Adrenal gland (tissue), 9 donors: ENCODE measurements at regions not wholly inside any gene's neighbourhood (a gene's known extent, or its start where the extent isn't known, plus 50 kb on each side); places are given as distances from the start of the nearest gene placed in this dataset.

ENCODE experiments used
- DNase-seq, 7 donors: peaks; one replicate each; pipeline ENCODE4 v3.0.0-alpha.2; 2019 to 2020
- H3K27ac ChIP-seq, 5 donors: fragments of 200-600 bp; sonication (generic) in 4 of 5; 1 replicate in 3 of 5; 2 replicates in 2 of 5; pipeline versions ENCODE4 v1.5.1 to v1.8.0; 2016 to 2020; ENCODE audit warnings: mild to moderate bottlenecking in 1 of 5
- H3K27me3 ChIP-seq: fragments of 200-600 bp; 2 replicates; pipeline ENCODE4 v1.8.0; 2021
- H3K36me3 ChIP-seq, 2 donors: fragments of 200-600 bp; replicated peaks in 1 of 2; 1 replicate in 1 of 2; 2 replicates in 1 of 2; pipeline versions ENCODE4 v1.5.1 to v1.8.0; 2018 to 2022
- H3K4me1 ChIP-seq, 2 donors: fragments of 200-600 bp; replicated peaks in 1 of 2; 1 replicate in 1 of 2; 2 replicates in 1 of 2; pipeline versions ENCODE4 v1.5.1 to v1.8.0; 2018 to 2021
- H3K4me3 ChIP-seq, 4 donors: fragments of 200-600 bp; sonication (generic) in 3 of 4; one replicate each; pipeline ENCODE4 v1.5.1; 2016 to 2018
- H3K9me3 ChIP-seq, 3 donors: fragments of 200-600 bp; sonication (generic) in 1 of 3; replicated peaks in 1 of 3; 1 replicate in 2 of 3; 2 replicates in 1 of 3; pipeline versions ENCODE4 v1.5.1 to v1.8.0; 2016 to 2021
- POLR2A ChIP-seq, 2 donors: fragments of 450-650 bp; IDR thresholded peaks; one replicate each; pipeline ENCODE4 v1.6.1; 2017; ENCODE audit warnings: antibody characterized with exemption in 2 of 2, mild to moderate bottlenecking in 2 of 2, moderate library complexity in 1 of 2
- WGBS, 4 donors: extraction: QIAGEN DNeasy Blood & Tissue Kit in 2 of 4; methylation state at CpG; one replicate each; pipeline versions ENCODE4 v1.1.5 to v1.1.7; 2013 to 2017; 5-methylcytosine and 5-hydroxymethylcytosine counted together
- intact Hi-C, 2 donors: fragments of 100-400 bp; cut with DNase I; formaldehyde crosslinking; loops; one replicate each; pipeline versions ENCODE4 v1.14.1 to v1.15.0; 2022 to 2023
- TF ChIP-seq, protein P1 (sequence below), 6 experiments: fragments of 450-650 bp in 4 of 6; fragments of 200-600 bp in 2 of 6; sonication (generic) in 1 of 6; IDR thresholded peaks; 1 replicate in 5 of 6; 2 replicates in 1 of 6; pipeline versions ENCODE4 v1.5.1 to v1.8.0; 2016 to 2021; ENCODE audit warnings: antibody characterized with exemption in 6 of 6, mild to moderate bottlenecking in 2 of 6, moderate library complexity in 1 of 6
- donor health status: healthy with polysubstance abuse.
- donor health status: Bipolar disorder and iron deficiency.
- donor health status: DM: yes; HTN: yes; CAD: no.
- donor health status: DM: no; HTN: no; CAD: no.
- donor health status: DM: no; HTN: no; CAD: no.

- DNase-seq = no peak
- intact Hi-C loops = no loop called here
- no peak for TF ChIP-seq POLR2A (IDR thresholded peaks at IDR 0.05)
- TF ChIP-seq, protein P1, sequence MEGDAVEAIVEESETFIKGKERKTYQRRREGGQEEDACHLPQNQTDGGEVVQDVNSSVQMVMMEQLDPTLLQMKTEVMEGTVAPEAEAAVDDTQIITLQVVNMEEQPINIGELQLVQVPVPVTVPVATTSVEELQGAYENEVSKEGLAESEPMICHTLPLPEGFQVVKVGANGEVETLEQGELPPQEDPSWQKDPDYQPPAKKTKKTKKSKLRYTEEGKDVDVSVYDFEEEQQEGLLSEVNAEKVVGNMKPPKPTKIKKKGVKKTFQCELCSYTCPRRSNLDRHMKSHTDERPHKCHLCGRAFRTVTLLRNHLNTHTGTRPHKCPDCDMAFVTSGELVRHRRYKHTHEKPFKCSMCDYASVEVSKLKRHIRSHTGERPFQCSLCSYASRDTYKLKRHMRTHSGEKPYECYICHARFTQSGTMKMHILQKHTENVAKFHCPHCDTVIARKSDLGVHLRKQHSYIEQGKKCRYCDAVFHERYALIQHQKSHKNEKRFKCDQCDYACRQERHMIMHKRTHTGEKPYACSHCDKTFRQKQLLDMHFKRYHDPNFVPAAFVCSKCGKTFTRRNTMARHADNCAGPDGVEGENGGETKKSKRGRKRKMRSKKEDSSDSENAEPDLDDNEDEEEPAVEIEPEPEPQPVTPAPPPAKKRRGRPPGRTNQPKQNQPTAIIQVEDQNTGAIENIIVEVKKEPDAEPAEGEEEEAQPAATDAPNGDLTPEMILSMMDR (IDR thresholded peaks at IDR 0.05) = no peak
- Histone ChIP-seq H3K27ac (no peak overlapping the region), H3K9me3 (no peaks in the 10 kb centered on the region), H3K4me3 (no peak overlapping the region), H3K36me3 (no peaks in the 10 kb centered on the region), H3K27me3 (no peaks in the 10 kb centered on the region), H3K4me1 (peaks cover 0 to 13% of the 10 kb centered on the region in 2 donors)
- 69 to 78% (median 77%) methylated on average over 2 of the region's 2 CpGs for WGBS, 4 donors
Observed at GRCh38 chr5:67978171-67978570, 237.4 kb upstream of the PIK3R1 start.

DNA sequence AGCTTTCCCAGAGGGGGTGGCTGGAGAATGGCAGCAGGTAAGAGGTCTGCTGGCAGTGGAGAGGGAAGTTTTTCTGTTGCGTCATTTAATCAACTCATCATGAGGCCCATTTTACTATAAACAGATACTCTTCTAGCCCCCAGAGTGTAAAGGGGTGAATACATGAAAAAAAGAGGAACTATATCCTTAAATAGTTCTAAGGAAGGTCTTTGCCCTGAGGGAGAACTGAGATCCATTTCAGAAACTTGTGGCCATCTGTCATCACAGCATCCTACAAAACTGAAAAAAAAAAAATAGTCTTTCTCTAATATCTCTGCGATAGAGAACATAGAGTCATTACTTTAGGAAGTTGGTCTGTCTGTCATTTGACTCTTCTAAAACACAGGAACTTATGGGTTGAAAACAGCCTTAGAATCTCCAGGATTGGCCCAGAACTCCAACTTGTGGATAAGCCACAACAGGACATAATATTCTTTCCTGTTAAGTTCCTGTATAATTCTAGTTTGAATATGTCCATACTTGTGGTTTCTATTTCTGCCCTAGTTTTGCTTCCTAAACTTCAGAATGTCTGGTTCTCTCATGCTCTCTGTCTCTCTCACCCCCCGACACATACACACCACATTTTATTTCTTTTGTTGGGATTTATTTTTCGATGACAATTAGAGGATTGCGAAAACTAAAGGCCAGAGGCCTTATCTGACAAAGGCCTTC is 238.5 kb upstream of the PIK3R1 start:
- peak overlapping the region; percentile 11 to 44 (median 26) for H3K27ac ChIP-seq
- H3K4me3 ChIP-seq = no peak overlapping the region
- no peaks in the 10 kb centered on the region for H3K9me3 ChIP-seq
- H3K27me3 ChIP-seq = no peaks in the 10 kb centered on the region
- no peaks in the 10 kb centered on the region for H3K36me3 ChIP-seq
- WGBS, 4 donors = 51 to 67% (median 64%) methylated on average over 5 of the region's 5 CpGs
- DNase-seq = no peak
- TF ChIP-seq, protein P1 (IDR thresholded peaks at IDR 0.05) = no peak
- no peak for TF ChIP-seq POLR2A (IDR thresholded peaks at IDR 0.05)
- intact Hi-C loops = no loop called here
- H3K4me1 ChIP-seq = peaks cover 0 to 15% of the 10 kb centered on the region in 2 donors

- Histone ChIP-seq H3K27me3 (no peaks in the 10 kb centered on the region), H3K4me1 (peaks cover under 1 to 24% of the 10 kb centered on the region in 2 donors), H3K27ac (peak overlapping the region in 1 of 5 donors; percentile 11), H3K4me3 (no peak overlapping the region), H3K9me3 (no peaks in the 10 kb centered on the region), H3K36me3 (no peaks in the 10 kb centered on the region)
- TF ChIP-seq POLR2A (IDR thresholded peaks at IDR 0.05) = no peak
- TF ChIP-seq, protein P1 (IDR thresholded peaks at IDR 0.05) = no peak
- no peak for DNase-seq
- WGBS, 4 donors = 68 to 75% (median 72%) methylated on average over 1 of the region's 1 CpG
- intact Hi-C loops = no loop called here
Observed at GRCh38 chr5:67976181-67976580, 239.4 kb upstream of the PIK3R1 start.

GRCh38 chr5:67974471-67974870 is 241.1 kb upstream of the PIK3R1 start:
- no peak overlapping the region for H3K4me3 ChIP-seq
- TF ChIP-seq POLR2A (IDR thresholded peaks at IDR 0.05) = no peak
- TF ChIP-seq, protein P1 (IDR thresholded peaks at IDR 0.05) = no peak
- no peak for DNase-seq
- H3K4me1 ChIP-seq = peaks cover 7 to 31% of the 10 kb centered on the region in 2 donors
- H3K9me3 ChIP-seq = no peaks in the 10 kb centered on the region
- no peak overlapping the region for H3K27ac ChIP-seq
- intact Hi-C loops = no loop called here
- H3K36me3 ChIP-seq = no peaks in the 10 kb centered on the region
- H3K27me3 ChIP-seq = no peaks in the 10 kb centered on the region
